ENCODE measurements at regions not wholly inside any gene's neighbourhood (a gene's known extent, or its start where the extent isn't known, plus 50 kb on each side); places are given as distances from the start of the nearest gene placed in this dataset.
A peak's percentile ranks its signal among the peaks of the same experiment; 100 is the strongest.
"Not testable (repeated sequence)": the region's sequence is repeated elsewhere in the genome, so short reads cannot be mapped to it uniquely, and the experiment has no call there.

- DNase-seq: peak; percentile 0
These were observed 82.9 kb downstream of the LAS1L start for GRCh38 chrX:65451663-65452062.

- no peak for DNase-seq
These were observed 114.4 kb downstream of the LAS1L start for GRCh38 chrX:65420154-65420553.

- not testable (repeated sequence) for DNase-seq
These were observed 126.9 kb downstream of the LAS1L start for GRCh38 chrX:65407662-65408061.

- DNase-seq: no peak
These were observed 127.4 kb downstream of the LAS1L start for GRCh38 chrX:65407157-65407626.

- peak; percentile 0 for DNase-seq
These were observed 128.1 kb downstream of the LAS1L start for GRCh38 chrX:65406532-65406931.

GRCh38 chrX:65392284-65392683 is 142.3 kb downstream of the LAS1L start:
- no peak for DNase-seq

- DNase-seq: not testable (repeated sequence)
These were observed 145.5 kb downstream of the LAS1L start for GRCh38 chrX:65389120-65389519.

Measured in tongue (tissue), 1 donor.